ENCODE measurements at regions not wholly inside any gene's neighbourhood (a gene's known extent, or its start where the extent isn't known, plus 50 kb on each side); places are given as distances from the start of the nearest gene placed in this dataset.
"Not testable (repeated sequence)": the region's sequence is repeated elsewhere in the genome, so short reads cannot be mapped to it uniquely, and the experiment has no call there.

GRCh38 chr10:44253769-44254462, 131.0 kb downstream of the CXCL12 start (continued):
- TF ChIP-seq HDAC2 (IDR thresholded peaks at IDR 0.05; ENCODE audit: borderline replicate concordance in 1 of 2, low read depth in 2 of 2, low read length in 2 of 2) = no peak

GRCh38 chr10:44252631-44253030, 132.3 kb downstream of the CXCL12 start:
- H2BK12ac ChIP-seq (ENCODE audit: low read depth, low read length); FAIRE-seq; H2BK15ac ChIP-seq (ENCODE audit: low read length); H3K4me1 ChIP-seq (replicated peaks in 1 of 4; ENCODE audit: control insufficient read depth in 3 of 4, insufficient read depth in 4 of 4, low read length in 3 of 4); POLR2A ChIA-PET (ENCODE audit: partially characterized antibody); H3K4me3 ChIP-seq (ENCODE audit: extremely low read depth in 1 of 4, insufficient read depth in 2 of 4, low read depth in 3 of 4, low read length in 4 of 4); H2AFZ ChIP-seq (ENCODE audit: low read length); H2BK20ac ChIP-seq (ENCODE audit: low read length); H3K9ac ChIP-seq (replicated peaks in 1 of 4; ENCODE audit: extremely low read depth in 1 of 4, low read depth in 3 of 4, low read length in 3 of 4); H3K27ac ChIP-seq (ENCODE audit: low read depth, low read length); H2BK120ac ChIP-seq (replicated peaks; ENCODE audit: low read depth, low read length); H3K27me3 ChIP-seq (replicated peaks in 1 of 4; ENCODE audit: control insufficient read depth in 3 of 4, extremely low read depth in 1 of 4, insufficient read depth in 3 of 4, low read length in 3 of 4); H3K4ac ChIP-seq (replicated peaks; ENCODE audit: insufficient read length, low read depth, low read length); H3K23me2 ChIP-seq (ENCODE audit: low read depth, low read length); H2AK5ac ChIP-seq (ENCODE audit: low read depth, low read length); H2BK5ac ChIP-seq (ENCODE audit: low read depth, low read length); CTCF ChIA-PET (ENCODE audit: partially characterized antibody); H3K9me3 ChIP-seq (ENCODE audit: insufficient read depth in 2 of 2, low read depth in 1 of 2, low read length in 1 of 2); H4K91ac ChIP-seq (replicated peaks; ENCODE audit: insufficient read length, low read length); H3K79me2 ChIP-seq (ENCODE audit: control insufficient read depth in 1 of 2, insufficient read depth in 2 of 2, low read length in 2 of 2); H3K79me1 ChIP-seq (ENCODE audit: low read depth, low read length); H3K4me2 ChIP-seq (ENCODE audit: insufficient read depth in 1 of 2, low read depth in 2 of 2, low read length in 2 of 2); H4K5ac ChIP-seq (ENCODE audit: insufficient read length, low read depth, low read length); H4K20me1 ChIP-seq (replicated peaks in 1 of 2; ENCODE audit: control insufficient read depth in 1 of 2, insufficient read depth in 2 of 2, low read length in 2 of 2); DNase-seq (ENCODE audit: low read depth in 1 of 2, low spot score in 2 of 2); H3K56ac ChIP-seq (replicated peaks; ENCODE audit: insufficient read length, low read depth, low read length); H3K23ac ChIP-seq (ENCODE audit: insufficient read length); H3K14ac ChIP-seq (ENCODE audit: insufficient read length); H3K36me3 ChIP-seq (ENCODE audit: control insufficient read depth in 2 of 4, insufficient read depth in 4 of 4, low read length in 3 of 4); H3K18ac ChIP-seq (ENCODE audit: extremely low read depth, low read length); H4K8ac ChIP-seq (ENCODE audit: extremely low read depth, insufficient read depth, low read length): not testable (repeated sequence)
- 100% methylated on average over 2 of the region's 3 CpGs; no CpG with 5 or more reads in 1 of the 2 experiments for WGBS, 2 experiments (ENCODE audit: extremely low coverage in 1 of 2, insufficient coverage in 1 of 2, insufficient read length in 1 of 2, insufficient replicate concordance in 2 of 2, low coverage in 1 of 2, low lambda C conversion rate in 2 of 2, missing lambda C conversion rate in 1 of 2)

All from H1 (cell line).